ENCODE measurements at regions not wholly inside any gene's neighbourhood (a gene's known extent, or its start where the extent isn't known, plus 50 kb on each side); places are given as distances from the start of the nearest gene placed in this dataset.

DNA sequence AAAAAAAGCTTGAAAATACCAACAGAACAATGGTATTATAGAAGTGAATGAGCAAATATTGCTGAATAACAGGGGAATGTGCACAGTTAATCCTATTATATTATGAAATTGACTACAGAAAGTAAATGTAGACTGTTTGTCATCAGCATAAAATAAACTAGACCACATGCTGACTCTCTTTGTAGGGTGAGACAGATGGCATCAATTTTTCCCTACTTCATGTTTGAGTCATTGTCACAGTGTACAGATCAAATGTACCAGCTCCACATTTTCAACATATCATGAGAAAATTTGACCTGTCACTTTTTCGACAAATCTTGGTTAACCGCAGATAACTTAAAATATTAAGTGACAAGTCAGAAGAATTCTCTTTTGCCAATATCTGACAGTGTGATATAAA is 421.0 kb downstream of the RPL10L start:
- ATAC-seq = no peak
- Histone ChIP-seq H3K27ac (no peak overlapping the region), H3K9me3 (no peaks in the 10 kb centered on the region), H3K4me1 (no peaks in the 10 kb centered on the region), H3K4me3 (no peak overlapping the region), H3K36me3 (no peaks in the 10 kb centered on the region), H3K27me3 (no peaks in the 10 kb centered on the region)
- TF ChIP-seq CTCF (IDR thresholded peaks at IDR 0.05) = no peak
- WGBS, 2 donors (ENCODE audit: low coverage in 1 of 2) = 94 to 95% methylated on average over 2 of the region's 2 CpGs

- Histone ChIP-seq H3K27ac (no peak overlapping the region), H3K27me3 (no peaks in the 10 kb centered on the region), H3K4me3 (no peak overlapping the region), H3K36me3 (no peaks in the 10 kb centered on the region), H3K4me1 (no peaks in the 10 kb centered on the region), H3K9me3 (no peaks in the 10 kb centered on the region)
- WGBS, 2 donors (ENCODE audit: low coverage in 1 of 2) = 75% methylated on average over 1 of the region's 1 CpG; no CpG with 5 or more reads in 1 of the 2 donors
- ATAC-seq = no peak
- TF ChIP-seq CTCF (IDR thresholded peaks at IDR 0.05) (no peak), EP300 (IDR thresholded peaks at IDR 0.05) (no peak), POLR2A (IDR thresholded peaks at IDR 0.05) (no peak), POLR2AphosphoS5 (IDR thresholded peaks at IDR 0.05) (no peak)
Measured at GRCh38 chr14:46215801-46216200, 435.8 kb downstream of the RPL10L start.

DNA sequence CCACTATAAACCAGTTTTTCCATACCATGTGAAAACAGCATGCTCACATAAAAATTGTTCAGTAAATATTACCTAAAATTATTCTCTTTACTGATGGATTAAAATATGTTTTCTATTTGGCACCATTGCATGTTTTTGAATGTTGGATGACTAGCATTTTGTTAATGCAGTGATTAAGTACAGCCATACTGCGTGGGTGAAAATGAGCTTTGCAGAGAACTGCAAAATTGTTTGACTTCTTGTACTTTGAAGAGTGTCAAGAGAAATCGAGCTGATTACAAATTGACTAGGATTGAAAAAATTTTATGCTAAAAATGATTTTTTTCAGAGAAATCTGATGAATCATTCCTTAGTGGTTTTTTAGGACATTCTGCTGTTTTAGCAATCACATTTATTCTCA is 452.9 kb downstream of the RPL10L start:
- ATAC-seq = no peak
- Histone ChIP-seq H3K27me3 (no peaks in the 10 kb centered on the region), H3K4me3 (no peak overlapping the region), H3K27ac (no peak overlapping the region), H3K36me3 (no peaks in the 10 kb centered on the region), H3K4me1 (no peaks in the 10 kb centered on the region), H3K9me3 (no peaks in the 10 kb centered on the region)
- no peak for TF ChIP-seq CTCF (IDR thresholded peaks at IDR 0.05)
- TF ChIP-seq POLR2AphosphoS5 (IDR thresholded peaks at IDR 0.05) = no peak
- TF ChIP-seq POLR2A (IDR thresholded peaks at IDR 0.05) = no peak
- TF ChIP-seq EP300 (IDR thresholded peaks at IDR 0.05) = no peak
- WGBS, 2 donors (ENCODE audit: low coverage in 1 of 2) = 42% methylated on average over 2 of the region's 2 CpGs

- Histone ChIP-seq H3K36me3 (no peaks in the 10 kb centered on the region), H3K27me3 (no peaks in the 10 kb centered on the region), H3K27ac (no peak overlapping the region), H3K9me3 (no peaks in the 10 kb centered on the region), H3K4me3 (no peak overlapping the region), H3K4me1 (no peaks in the 10 kb centered on the region)
- WGBS, 2 donors (ENCODE audit: low coverage in 1 of 2) = 83 to 100% methylated on average over 1 of the region's 4 CpGs
- TF ChIP-seq EP300 (IDR thresholded peaks at IDR 0.05) (no peak), POLR2A (IDR thresholded peaks at IDR 0.05) (no peak), CTCF (IDR thresholded peaks at IDR 0.05) (no peak), POLR2AphosphoS5 (IDR thresholded peaks at IDR 0.05) (no peak)
- ATAC-seq = no peak
Measured at GRCh38 chr14:46197856-46198255, 453.7 kb downstream of the RPL10L start.
